NCI-H82 (cell line): ENCODE measurements at regions not wholly inside any gene's neighbourhood (a gene's known extent, or its start where the extent isn't known, plus 50 kb on each side); places are given as distances from the start of the nearest gene placed in this dataset.

Source experiments
- DNase-seq: peaks from one replicate; lab custom pipeline; 2025; lab: John Stamatoyannopoulos, UW

DNA sequence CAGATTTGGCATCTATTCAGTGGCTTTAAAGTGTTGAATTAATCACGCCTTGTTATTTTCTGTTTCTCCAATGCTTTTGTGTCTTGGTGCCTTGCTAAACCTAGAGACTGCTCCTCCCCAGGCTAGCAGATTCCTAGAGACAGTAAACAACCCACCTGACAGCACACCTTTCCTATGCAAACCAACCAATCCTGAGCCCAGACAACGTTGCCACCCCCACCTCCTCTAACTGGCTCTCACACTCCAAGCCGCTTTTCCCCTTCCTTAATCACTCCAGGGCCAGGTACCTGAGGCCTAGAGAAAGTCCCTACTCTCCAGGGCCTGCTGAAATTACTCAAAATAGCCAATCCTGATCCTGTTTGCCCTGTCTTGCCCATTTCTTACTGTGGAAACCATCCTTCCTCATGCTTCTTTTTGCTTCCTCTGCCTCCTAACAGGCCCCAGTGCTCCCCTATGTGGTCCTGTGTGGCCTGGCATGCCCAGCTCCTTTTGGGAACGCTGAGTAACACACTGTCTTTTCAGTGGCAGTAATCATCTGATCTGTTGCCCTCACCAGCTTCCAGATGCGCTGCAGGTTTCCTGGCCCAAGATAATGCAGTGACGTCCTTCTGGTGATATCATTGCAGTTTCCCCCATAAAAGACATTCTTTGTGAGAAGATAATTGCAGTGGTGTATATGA is 53.4 kb downstream of the GAS1 start:
- no peak for DNase-seq

DNA sequence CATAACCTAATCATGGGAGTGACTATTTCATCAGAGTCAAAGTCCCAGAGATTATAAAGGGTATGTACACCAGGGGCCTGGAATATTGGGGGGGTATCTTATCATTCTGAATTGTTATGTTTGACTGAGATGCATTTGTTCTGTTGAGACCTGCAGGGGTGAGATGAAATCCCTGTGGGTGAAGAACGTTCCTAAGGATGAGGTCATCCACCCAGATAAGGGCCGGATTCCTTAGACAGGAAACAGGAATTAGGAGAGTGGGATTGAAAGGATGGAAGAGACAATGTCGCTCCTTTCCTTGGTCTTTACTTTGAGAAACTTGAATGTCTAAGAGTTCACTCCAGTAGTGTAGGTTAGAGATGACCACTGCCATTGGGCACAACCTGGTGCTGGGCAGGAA is 54.7 kb downstream of the GAS1 start:
- DNase-seq = no peak

DNA sequence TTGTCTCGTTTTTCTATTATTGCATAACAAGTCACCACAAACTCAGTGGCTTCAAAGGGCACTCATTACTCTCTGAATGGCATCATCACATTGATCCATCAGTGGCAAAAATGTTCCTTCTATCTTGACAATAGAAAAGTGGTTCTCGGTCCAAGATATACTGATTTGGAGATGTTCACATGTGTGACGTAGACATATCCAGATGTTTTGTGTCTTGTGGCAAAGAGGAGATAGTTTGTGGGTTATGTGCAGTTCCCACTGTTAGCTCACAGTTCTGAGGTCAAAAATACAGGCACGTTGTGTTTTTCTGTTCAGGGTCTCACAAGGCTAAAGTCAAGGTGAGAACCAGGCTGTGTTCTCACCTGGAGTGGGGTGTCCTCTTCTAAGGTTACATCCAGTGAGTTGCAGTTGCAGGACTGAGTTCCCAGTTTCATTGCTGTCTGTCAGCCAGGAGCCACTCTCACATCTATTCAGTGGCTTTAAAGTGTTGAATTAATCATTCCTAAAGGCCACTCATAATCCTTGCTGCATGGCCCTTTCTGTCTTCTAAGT is 55.3 kb downstream of the GAS1 start:
- no peak for DNase-seq

DNA sequence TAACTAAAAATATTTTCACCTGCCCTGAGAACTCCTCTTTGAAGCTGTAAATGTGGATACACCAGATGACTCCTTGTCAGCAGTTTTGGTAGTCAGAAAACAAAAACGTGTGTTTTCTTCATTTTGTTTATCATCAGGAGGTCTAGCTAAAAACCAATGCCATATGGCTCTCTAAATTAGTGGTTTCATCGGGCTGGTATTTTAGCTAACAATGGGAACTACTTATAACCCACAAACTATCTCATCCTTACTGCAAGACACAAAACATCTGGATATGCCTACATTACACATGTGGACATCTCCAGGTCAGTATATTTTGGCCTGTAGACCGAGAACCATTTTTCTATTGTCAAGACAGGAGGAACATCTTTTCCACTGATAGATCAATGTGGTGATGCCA is 56.2 kb downstream of the GAS1 start:
- DNase-seq = no peak

DNA sequence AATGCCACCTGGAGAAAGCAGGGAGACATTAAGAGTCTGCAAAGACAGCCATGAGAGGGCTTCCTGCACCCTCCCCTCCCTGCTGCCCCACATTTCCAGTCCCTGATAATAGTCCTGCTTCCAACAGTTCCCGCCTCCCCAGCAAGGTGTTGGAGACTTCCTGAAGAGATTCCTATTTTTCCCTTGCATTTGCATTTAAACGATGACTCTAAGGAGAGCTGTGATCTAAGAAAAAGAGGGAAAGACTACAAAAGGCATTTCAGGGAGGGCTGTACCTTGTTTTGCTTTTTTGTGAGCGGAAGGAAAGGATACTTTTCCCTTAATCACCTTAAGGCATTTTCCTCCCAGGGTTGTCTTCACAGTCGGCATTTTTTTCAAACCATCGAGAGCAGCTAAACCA is 62.1 kb downstream of the GAS1 start:
- no peak for DNase-seq

DNA sequence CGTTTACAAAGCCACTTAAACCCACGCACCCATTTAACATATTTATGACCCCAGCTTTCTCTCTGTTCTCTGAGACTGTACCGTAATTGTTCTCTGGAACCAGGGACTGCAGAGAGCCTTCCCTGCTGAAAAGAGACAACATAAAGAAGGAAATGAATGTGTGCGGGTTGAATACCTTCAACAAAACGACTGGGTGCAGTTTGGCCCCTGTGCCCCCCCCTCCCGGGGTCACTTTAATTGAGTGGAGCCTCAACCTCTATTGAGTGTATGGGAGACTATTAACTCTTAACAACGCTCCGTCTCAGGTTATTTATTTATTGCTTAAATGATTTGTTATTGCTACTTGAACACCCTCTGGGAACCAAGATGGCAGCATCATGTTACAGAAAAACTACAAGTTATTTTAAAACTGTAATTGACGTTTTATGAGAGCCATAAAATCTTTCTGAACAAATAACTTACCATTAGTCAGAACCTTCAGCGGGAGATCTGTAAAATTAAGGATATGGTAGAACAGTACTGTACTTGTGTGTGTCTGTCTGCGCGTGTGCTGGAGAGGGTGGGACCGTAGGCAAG is 70.6 kb downstream of the GAS1 start:
- no peak for DNase-seq

DNA sequence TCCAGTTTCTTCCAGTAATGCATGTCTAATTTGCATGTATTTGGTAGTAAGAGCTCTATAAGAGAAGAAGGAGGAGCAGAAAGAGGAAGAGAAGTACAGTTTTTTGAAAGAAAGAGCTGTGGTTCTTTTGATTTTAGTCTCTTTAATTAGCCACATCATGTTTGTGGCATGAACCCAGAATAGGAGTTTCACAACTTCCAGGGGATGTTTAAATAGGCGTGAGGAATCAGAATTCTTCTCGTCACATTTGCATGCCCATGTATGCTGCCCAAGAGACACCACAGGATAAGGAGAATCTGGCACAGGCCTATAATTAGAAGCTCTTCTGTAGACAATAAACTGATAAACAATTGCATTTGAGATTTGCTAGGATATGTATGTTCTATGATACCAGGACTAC is 78.7 kb downstream of the GAS1 start:
- DNase-seq = no peak

DNA sequence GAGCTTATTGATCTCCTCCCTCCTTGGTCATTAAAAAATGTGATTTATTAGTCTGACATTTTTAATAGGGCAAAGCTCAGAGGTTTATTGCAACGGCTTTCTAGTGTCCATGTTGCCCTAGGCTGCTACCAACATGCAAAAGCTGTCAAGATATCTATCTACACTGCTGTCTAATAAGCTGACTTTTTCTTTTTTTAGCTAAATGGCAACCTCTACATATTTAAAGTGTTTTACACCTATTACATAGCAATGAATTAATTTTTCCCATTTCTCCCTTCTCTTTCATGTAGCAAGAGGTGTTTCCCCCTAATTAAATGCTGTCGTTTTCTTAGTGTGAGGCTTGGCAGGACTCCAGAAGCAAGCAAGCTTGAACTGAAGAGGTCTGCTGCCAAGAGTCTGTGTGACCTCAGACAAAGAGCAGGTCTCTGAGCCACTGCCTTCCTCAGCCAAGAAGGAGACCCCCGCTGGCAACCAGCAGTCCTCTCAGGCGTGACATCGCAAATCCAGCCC is 79.4 kb downstream of the GAS1 start:
- no peak for DNase-seq

DNA sequence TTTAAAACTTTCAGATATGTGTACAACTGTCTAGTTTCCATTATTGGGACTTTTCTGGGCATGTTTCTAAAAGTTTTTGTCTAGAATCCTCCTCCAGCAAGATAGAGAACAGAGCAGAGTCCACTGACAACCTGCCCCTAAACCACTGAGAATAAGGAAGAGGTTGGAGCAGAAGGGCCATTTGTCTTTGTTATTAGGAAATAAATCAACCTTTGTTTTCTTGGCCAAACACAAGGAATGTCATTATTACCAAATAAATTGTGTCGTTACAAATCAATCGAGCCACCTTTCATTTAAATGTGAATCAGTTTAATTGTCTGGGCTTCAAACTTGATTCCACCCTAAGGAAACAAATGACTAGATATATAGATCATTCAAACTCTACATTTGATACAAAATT is 81.4 kb downstream of the GAS1 start:
- no peak for DNase-seq

DNA sequence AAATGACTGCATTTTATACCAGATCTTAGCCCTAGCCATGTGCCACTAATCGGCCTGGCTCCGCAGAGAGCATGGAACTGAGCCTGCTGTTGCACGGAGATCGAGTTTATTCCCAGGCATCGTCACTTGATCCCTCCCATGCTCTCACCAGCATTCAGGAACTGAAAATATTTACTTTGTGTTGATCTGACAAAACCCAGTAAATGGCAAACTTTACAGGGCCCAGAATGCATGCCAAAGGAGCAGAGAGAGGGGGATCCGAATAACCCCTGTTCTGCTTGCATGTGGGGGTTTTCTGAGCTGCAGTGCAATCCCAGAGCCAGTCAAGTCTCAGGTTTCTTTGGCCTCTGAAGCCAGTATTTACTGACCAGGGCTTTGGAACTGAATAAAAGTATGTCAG is 87.3 kb downstream of the GAS1 start:
- no peak for DNase-seq

DNA sequence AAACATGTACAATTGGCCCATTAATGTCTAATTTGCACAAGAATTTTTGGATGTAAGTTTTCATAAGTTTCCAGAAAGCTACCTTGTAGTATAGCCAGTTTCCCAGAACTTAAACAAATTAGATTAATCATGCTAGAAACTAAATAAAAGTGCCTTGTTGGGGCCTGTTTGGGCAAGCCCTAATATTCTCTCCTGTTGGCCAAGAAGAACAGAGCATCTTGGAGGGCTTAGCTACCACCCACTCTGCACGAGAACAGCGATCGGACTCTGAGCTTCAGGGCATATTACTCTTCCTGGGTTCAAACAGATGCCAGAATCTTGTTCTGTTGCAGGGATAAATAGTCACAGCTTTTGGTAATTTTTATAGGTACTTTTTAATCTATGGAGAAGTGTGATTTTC is 88.2 kb downstream of the GAS1 start:
- no peak for DNase-seq

DNA sequence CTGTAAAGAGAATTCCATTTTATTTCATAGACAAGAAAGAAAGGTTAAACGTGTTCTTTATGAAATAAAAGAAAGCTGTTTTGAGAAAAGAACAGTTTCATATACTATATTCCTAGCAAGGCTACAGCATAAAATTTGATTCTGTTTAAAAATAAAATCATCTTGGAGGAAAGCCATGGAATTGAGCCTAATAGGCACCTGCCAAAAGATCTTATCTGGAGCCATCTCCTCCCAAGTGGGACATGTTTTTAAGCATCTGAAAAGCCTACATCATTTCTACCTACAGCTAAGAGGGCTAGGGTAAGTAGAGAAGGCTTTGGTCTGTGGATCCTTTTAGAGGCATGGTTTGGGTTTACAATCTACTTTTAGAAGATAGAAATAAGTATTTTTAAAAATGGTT is 89.3 kb downstream of the GAS1 start:
- DNase-seq = no peak

DNA sequence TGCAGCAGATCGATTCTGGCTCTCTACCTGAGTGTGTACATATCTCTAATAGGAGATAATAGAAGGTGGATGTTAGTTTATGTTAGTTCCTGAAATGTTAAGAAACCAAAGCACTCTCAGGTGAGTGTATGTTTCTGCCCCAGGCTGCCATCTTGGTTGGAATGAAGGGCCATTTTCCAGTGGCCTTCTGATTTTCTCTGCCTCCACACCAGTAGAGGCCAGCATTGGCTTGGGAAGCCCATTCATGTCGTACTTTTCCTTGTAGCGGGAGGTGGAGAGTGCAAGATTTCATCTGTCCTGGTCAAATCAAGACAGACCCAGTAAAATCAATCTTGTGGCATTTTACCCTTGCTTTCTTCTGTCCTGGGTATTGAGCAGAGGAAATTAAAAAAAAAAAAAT is 91.0 kb downstream of the GAS1 start:
- DNase-seq = no peak

DNA sequence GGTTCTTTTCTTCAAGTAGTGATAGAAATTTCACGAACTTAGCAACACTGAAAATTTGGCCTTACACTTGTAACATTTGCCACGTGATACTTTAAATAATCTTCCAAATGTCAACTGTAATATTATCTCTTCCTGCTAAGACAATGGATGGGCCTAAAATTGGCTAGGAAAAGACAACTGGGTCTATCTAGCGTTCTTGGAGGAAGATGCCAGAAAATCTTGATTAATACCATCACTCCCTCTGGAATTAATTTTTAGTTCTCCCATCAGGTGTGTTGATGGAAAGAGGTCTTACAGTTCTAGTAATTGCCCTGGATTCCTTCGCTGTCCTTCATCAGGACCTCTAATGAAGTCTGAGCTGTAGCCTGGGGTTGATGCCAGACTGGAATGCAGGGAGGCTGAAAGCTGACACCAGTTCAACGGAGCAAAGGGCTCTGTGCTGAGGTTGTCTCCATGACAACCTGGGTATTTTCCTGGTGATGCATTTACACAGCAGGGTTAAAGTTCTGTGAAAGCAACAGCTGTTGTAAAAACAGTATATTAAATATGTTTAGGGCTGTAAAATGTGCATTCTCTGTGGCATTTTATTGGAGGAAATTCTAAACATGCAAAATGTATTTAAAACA is 92.3 kb downstream of the GAS1 start:
- no peak for DNase-seq

DNA sequence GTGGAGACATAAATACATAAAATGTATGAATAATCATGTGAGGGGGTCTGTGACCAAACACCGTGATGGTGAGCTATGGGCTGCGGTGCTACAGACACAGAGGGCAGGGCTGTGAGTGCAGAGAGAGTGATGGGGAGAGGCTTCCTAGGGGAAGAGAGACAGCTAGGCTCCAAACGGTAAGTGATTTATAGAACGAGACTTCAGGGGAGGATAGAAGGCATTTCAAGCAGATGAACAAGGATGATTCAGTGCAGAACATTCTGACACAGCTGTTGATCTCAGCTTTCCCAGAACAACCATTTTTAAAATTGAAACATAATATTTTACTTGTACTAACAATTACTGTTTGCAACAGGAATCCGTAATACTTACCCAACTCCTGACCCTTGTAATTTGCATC is 100.7 kb downstream of the GAS1 start:
- DNase-seq = no peak

DNA sequence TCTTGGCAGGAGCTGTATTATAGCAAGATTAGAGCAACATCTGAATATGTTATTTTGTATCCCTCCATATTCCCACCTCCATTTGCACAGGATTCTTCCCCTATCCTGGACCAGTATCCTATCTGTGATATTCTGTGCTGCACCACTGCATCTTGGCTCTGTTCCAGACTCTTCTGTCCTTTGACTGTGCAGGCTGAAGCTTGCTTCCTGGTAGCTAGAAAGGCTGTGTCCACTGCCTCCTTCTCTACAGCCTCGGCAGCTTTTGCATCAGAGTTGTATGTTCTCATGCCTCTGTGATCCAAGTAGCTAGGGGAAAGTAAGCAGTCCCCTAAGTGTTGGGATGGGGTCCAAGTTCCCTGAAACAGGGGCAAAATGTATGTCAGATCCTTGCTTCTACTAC is 104.1 kb downstream of the GAS1 start:
- no peak for DNase-seq

DNA sequence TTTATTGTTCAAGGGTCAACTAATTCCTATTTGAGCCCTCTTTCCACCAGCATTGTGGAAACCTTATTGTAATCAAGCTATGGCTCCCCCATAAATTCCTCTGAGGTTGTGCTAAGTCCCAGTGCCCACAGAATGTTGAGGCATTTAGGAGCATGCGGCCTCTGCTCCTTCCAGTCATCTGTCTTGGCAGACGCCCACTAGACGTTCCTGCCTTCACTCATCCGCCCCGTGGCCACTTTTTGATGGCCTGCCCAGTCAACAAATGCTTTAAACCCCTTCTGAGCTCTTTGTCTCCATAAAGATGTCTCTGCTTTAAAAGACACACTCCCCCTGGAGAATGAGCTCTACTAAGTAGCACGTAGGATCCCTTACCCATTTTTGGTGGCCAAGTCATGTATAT is 104.7 kb downstream of the GAS1 start:
- no peak for DNase-seq

DNA sequence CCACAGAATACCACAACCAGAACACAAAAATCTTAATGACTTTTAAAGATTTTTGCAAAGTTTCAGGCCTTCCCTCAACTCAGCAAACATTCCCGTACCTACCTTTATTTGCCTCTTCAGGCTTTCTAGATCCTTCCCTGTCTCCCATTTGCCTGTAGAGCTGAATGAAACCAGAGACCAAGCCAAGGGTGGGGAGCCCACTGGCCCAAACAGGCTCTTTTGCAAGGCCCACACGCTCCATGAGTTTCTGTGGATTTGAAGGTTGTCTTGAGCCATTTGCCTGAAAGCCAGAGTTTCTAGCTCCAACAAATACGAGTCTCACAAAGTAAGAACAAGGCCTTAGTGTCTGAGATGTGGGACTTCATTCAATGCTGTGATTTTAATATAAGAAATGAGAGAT is 107.8 kb downstream of the GAS1 start:
- DNase-seq = no peak

DNA sequence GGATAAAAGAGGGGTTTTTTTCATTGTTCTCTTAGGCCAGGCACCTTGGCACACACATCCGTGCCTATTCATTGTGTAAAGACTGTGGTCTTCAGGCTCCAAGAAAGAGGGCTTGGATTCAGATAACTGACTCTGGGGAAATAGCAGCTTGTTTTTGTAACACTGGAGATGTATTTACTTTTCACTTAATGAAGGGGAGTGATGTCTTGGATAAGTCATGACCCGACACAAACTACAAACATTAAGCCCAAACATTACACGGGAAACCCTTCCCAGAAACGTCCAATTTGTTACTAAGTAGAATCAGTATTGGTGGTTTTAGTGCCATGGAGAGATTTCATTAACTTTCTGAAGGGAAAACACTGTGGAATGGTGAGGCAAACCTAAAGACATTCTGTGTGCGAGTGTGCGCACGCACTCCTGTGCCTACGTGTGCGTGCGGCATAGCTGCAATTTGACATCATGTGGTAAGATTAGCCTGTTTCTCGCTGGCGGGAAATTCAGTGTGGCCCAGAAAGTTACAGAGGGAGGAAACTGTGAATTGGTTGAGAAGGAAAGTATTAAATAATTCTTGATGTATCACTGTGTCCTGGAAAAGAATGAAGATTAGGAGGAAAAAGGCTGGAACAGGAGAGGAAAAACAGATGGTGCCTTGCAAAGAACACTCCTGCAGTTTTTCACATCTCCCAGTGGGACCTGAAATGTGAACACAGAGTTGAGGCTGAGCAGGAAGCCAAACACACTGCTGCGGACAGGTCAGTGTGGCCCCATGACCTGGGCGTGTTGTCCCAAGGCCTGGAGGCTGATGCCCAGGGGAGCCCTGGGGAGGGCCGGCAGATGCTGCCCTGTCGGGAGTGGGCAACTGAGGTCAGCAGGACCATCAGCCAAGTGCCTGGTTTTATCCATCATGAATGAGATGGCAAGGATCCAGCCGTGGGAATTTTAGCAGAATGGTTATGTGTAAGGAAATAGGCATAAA is 108.5 kb downstream of the GAS1 start:
- DNase-seq = no peak

DNA sequence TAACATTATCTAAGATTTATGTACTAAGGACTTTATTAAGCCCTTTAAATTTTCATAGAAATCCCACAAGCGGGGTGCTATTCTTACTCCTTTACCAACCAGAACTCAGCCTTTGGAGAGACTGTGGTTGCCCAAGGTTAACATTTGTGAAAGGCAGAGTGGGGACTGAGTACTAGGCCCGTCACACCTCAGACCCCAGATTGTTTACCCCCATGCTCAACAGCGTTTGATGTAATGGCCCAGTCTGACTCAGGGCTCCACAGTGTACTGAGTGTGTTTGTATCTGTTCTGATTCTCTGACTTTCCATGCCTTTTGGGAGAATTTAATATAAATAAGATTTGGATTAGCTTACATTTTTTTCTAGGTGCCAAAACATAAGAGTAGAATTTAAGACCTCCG is 110.0 kb downstream of the GAS1 start:
- no peak for DNase-seq

DNA sequence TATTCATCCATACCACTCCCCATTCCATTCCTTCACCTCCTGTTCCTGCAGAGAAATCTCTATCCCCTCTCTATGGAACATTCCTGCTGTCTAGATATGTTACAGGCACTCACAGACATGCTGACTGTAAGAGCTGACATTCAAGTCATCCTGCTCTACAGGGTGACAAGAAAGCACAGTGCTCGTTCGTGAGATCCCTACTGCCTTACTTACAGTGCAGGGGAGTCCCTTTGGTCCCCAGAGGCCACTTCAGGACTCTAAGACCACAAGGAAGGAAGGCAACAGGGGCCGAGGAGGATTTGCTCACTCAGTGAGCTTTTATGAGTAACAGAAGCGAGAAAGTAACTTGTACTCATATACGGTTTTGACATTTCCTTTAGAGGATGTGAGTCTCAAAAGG is 110.5 kb downstream of the GAS1 start:
- no peak for DNase-seq

DNA sequence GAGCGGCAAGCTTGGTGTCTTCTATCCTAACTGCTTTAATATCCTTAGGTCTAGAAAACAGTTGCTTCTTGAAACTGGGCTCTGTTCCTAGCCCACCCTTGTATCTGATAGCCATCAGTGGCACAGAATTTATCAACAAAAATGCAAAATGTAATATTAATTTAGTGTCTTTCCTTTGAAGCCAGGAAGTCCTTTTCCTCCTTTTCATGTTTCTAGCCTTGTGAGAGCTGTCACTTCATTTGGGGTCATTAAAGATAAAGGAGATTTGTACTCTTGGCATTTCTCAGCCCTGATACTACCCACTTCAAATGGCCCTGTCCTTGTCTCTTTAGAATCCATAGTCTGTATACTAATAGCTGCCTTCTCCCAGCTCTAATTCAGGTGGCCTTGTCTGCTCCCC is 111.0 kb downstream of the GAS1 start:
- no peak for DNase-seq
